Immature natural killer cell (primary cell): ENCODE measurements at regions not wholly inside any gene's neighbourhood (a gene's known extent, or its start where the extent isn't known, plus 50 kb on each side); places are given as distances from the start of the nearest gene placed in this dataset.
"Not testable (repeated sequence)": the region's sequence is repeated elsewhere in the genome, so short reads cannot be mapped to it uniquely, and the experiment has no call there.

Source experiments
- DNase-seq, 3 donors: peaks; one replicate each; pipeline ENCODE4 v3.0.0; 2022; ENCODE audit warnings: mixed read lengths in 1 of 3
- H3K27ac Mint-ChIP-seq, 6 donors: one replicate each; pipeline ENCODE4 v1.8.0; 2020; ENCODE audit warnings: mixed read lengths in 6 of 6, mild to moderate bottlenecking in 5 of 6, inconsistent platforms in 4 of 6, moderate library complexity in 3 of 6
- H3K27me3 Mint-ChIP-seq, 3 donors: one replicate each; pipeline ENCODE4 v1.8.0; 2020 to 2021; ENCODE audit warnings: low read depth in 3 of 3, mild to moderate bottlenecking in 3 of 3, mixed read lengths in 3 of 3, moderate library complexity in 3 of 3, inconsistent platforms in 1 of 3
- H3K36me3 Mint-ChIP-seq, 3 donors: one replicate each; pipeline ENCODE4 v1.8.0; 2020; ENCODE audit warnings: mixed read lengths in 3 of 3, inconsistent platforms in 2 of 3, mild to moderate bottlenecking in 2 of 3
- H3K4me1 Mint-ChIP-seq, 2 donors: one replicate each; pipeline ENCODE4 v1.8.0; 2020; ENCODE audit warnings: inconsistent platforms in 2 of 2, mild to moderate bottlenecking in 2 of 2, mixed read lengths in 2 of 2, moderate library complexity in 1 of 2
- H3K4me3 Mint-ChIP-seq, 5 donors: one replicate each; pipeline ENCODE4 v1.8.0; 2020; ENCODE audit warnings: mild to moderate bottlenecking in 5 of 5, mixed read lengths in 5 of 5, inconsistent platforms in 3 of 5, moderate library complexity in 3 of 5
- H3K9me3 Mint-ChIP-seq, 6 donors: one replicate each; pipeline ENCODE4 v1.8.0; 2020; ENCODE audit warnings: mild to moderate bottlenecking in 6 of 6, mixed read lengths in 6 of 6, inconsistent platforms in 4 of 6, moderate library complexity in 3 of 6

GRCh38 chr7:113331155-113331898 lies 213.0 kb upstream of the SMIM30 start:
- peaks cover 4 to 25% (median 11%) of the 10 kb centered on the region in 6 donors for H3K9me3 Mint-ChIP-seq
- DNase-seq: no peak

GRCh38 chr7:113321201-113321600 lies 202.8 kb upstream of the SMIM30 start:
- Mint-ChIP-seq H3K4me3 (no peak overlapping the region), H3K9me3 (peaks cover 0 to 13% (median 1%) of the 10 kb centered on the region in 6 donors), H3K4me1 (no peaks in the 10 kb centered on the region), H3K27ac (no peak overlapping the region), H3K27me3 (no peaks in the 10 kb centered on the region), H3K36me3 (no peaks in the 10 kb centered on the region)
- no peak for DNase-seq

More at GRCh38 chr7:113331155-113331898, 213.0 kb upstream of the SMIM30 start:
- peaks cover 0 to 2% (median 0%) of the 10 kb centered on the region in 3 donors for H3K27me3 Mint-ChIP-seq
- H3K4me1 Mint-ChIP-seq: no peaks in the 10 kb centered on the region
- no peak overlapping the region for H3K4me3 Mint-ChIP-seq
- H3K36me3 Mint-ChIP-seq: no peaks in the 10 kb centered on the region
- H3K27ac Mint-ChIP-seq: no peak overlapping the region

- H3K4me1 Mint-ChIP-seq: no peaks in the 10 kb centered on the region
- no peaks in the 10 kb centered on the region for H3K27me3 Mint-ChIP-seq
- DNase-seq: no peak
- no peak overlapping the region for H3K4me3 Mint-ChIP-seq
- H3K27ac Mint-ChIP-seq: no peak overlapping the region
- H3K9me3 Mint-ChIP-seq: peaks cover 0 to 13% (median 3%) of the 10 kb centered on the region in 6 donors
- H3K36me3 Mint-ChIP-seq: no peaks in the 10 kb centered on the region
Observed at GRCh38 chr7:113320419-113320818, 202.1 kb upstream of the SMIM30 start.

- DNase-seq: no peak
- Mint-ChIP-seq H3K9me3 (peaks cover 0 to 18% (median 2%) of the 10 kb centered on the region in 6 donors), H3K27ac (no peak overlapping the region), H3K4me1 (no peaks in the 10 kb centered on the region), H3K36me3 (no peaks in the 10 kb centered on the region), H3K4me3 (no peak overlapping the region), H3K27me3 (no peaks in the 10 kb centered on the region)
Observed at GRCh38 chr7:113314594-113314993, 196.2 kb upstream of the SMIM30 start.

GRCh38 chr7:113308399-113308798 lies 190.0 kb upstream of the SMIM30 start:
- H3K36me3 Mint-ChIP-seq: no peaks in the 10 kb centered on the region
- no peak overlapping the region for H3K27ac Mint-ChIP-seq
- H3K4me1 Mint-ChIP-seq: no peaks in the 10 kb centered on the region
- DNase-seq: no peak
- H3K27me3 Mint-ChIP-seq: no peaks in the 10 kb centered on the region
- H3K4me3 Mint-ChIP-seq: no peak overlapping the region
- peaks cover 0 to 19% (median 4%) of the 10 kb centered on the region in 6 donors for H3K9me3 Mint-ChIP-seq

- no peak overlapping the region for H3K27ac Mint-ChIP-seq
- no peaks in the 10 kb centered on the region for H3K27me3 Mint-ChIP-seq
- no peaks in the 10 kb centered on the region for H3K36me3 Mint-ChIP-seq
- H3K4me3 Mint-ChIP-seq: no peak overlapping the region
- H3K4me1 Mint-ChIP-seq: no peaks in the 10 kb centered on the region
- no peak for DNase-seq
- H3K9me3 Mint-ChIP-seq: peaks cover 0 to 17% (median 4%) of the 10 kb centered on the region in 6 donors
Observed at GRCh38 chr7:113307147-113307546, 188.8 kb upstream of the SMIM30 start.

- Mint-ChIP-seq H3K27me3 (no peaks in the 10 kb centered on the region), H3K4me1 (no peaks in the 10 kb centered on the region), H3K36me3 (no peaks in the 10 kb centered on the region), H3K4me3 (no peak overlapping the region), H3K9me3 (peaks cover 0 to 17% (median 4%) of the 10 kb centered on the region in 6 donors), H3K27ac (no peak overlapping the region)
- DNase-seq: no peak
Observed at GRCh38 chr7:113306302-113306701, 187.9 kb upstream of the SMIM30 start.

GRCh38 chr7:113304104-113304503 lies 185.8 kb upstream of the SMIM30 start:
- Mint-ChIP-seq H3K4me3 (no peak overlapping the region), H3K27me3 (peaks cover 0 to 2% (median 0%) of the 10 kb centered on the region in 3 donors), H3K4me1 (no peaks in the 10 kb centered on the region), H3K36me3 (no peaks in the 10 kb centered on the region), H3K27ac (no peak overlapping the region), H3K9me3 (peaks cover 0 to 9% (median 4%) of the 10 kb centered on the region in 6 donors)
- DNase-seq: no peak

GRCh38 chr7:113303388-113303787 lies 185.0 kb upstream of the SMIM30 start:
- H3K36me3 Mint-ChIP-seq, H3K27me3 Mint-ChIP-seq, DNase-seq, H3K27ac Mint-ChIP-seq, H3K4me1 Mint-ChIP-seq, H3K9me3 Mint-ChIP-seq, H3K4me3 Mint-ChIP-seq: not testable (repeated sequence)

- Mint-ChIP-seq H3K27me3 (peaks cover 0 to 2% (median 0%) of the 10 kb centered on the region in 3 donors), H3K27ac (no peak overlapping the region), H3K36me3 (no peaks in the 10 kb centered on the region)
Observed at GRCh38 chr7:113301983-113302382, 183.6 kb upstream of the SMIM30 start.

GRCh38 chr7:113301141-113301540 lies 182.8 kb upstream of the SMIM30 start:
- Mint-ChIP-seq H3K9me3 (peaks cover 0 to 9% (median 2%) of the 10 kb centered on the region in 6 donors), H3K4me1 (no peaks in the 10 kb centered on the region), H3K27ac (no peak overlapping the region), H3K36me3 (no peaks in the 10 kb centered on the region), H3K4me3 (no peak overlapping the region), H3K27me3 (peaks cover 0 to 2% (median 0%) of the 10 kb centered on the region in 3 donors)
- DNase-seq: no peak

More at GRCh38 chr7:113301983-113302382, 183.6 kb upstream of the SMIM30 start:
- DNase-seq: no peak
- Mint-ChIP-seq H3K4me3 (no peak overlapping the region), H3K9me3 (peaks cover 0 to 6% (median 2%) of the 10 kb centered on the region in 6 donors), H3K4me1 (no peaks in the 10 kb centered on the region)

- peaks cover 0 to 2% (median 0%) of the 10 kb centered on the region in 3 donors for H3K27me3 Mint-ChIP-seq
- no peak overlapping the region for H3K4me3 Mint-ChIP-seq
- DNase-seq: no peak
- H3K9me3 Mint-ChIP-seq: peaks cover 0 to 9% (median under 1%) of the 10 kb centered on the region in 6 donors
- H3K36me3 Mint-ChIP-seq: no peaks in the 10 kb centered on the region
- H3K27ac Mint-ChIP-seq: no peak overlapping the region
- H3K4me1 Mint-ChIP-seq: no peaks in the 10 kb centered on the region
Observed at GRCh38 chr7:113299748-113300147, 181.4 kb upstream of the SMIM30 start.

- no peaks in the 10 kb centered on the region for H3K4me1 Mint-ChIP-seq
- peaks cover 0 to 2% (median 0%) of the 10 kb centered on the region in 3 donors for H3K27me3 Mint-ChIP-seq
- H3K36me3 Mint-ChIP-seq: no peaks in the 10 kb centered on the region
- H3K27ac Mint-ChIP-seq: no peak overlapping the region
- DNase-seq: no peak
- H3K4me3 Mint-ChIP-seq: no peak overlapping the region
- H3K9me3 Mint-ChIP-seq: peaks cover 0 to 8% (median 0%) of the 10 kb centered on the region in 6 donors
Observed at GRCh38 chr7:113298501-113298900, 180.1 kb upstream of the SMIM30 start.

GRCh38 chr7:113294750-113295149 lies 176.4 kb upstream of the SMIM30 start:
- no peak overlapping the region for H3K4me3 Mint-ChIP-seq
- no peak overlapping the region for H3K27ac Mint-ChIP-seq
- no peak for DNase-seq
- no peaks in the 10 kb centered on the region for H3K4me1 Mint-ChIP-seq
- no peaks in the 10 kb centered on the region for H3K36me3 Mint-ChIP-seq
- H3K9me3 Mint-ChIP-seq: peaks cover 0 to 7% (median 2%) of the 10 kb centered on the region in 6 donors
- H3K27me3 Mint-ChIP-seq: peaks cover 0 to 2% (median 0%) of the 10 kb centered on the region in 3 donors

GRCh38 chr7:113292105-113292504 lies 173.8 kb upstream of the SMIM30 start:
- peaks cover 0 to 3% (median 0%) of the 10 kb centered on the region in 3 donors for H3K27me3 Mint-ChIP-seq
- no peak overlapping the region for H3K27ac Mint-ChIP-seq
- DNase-seq: no peak
- H3K4me3 Mint-ChIP-seq: no peak overlapping the region
- H3K4me1 Mint-ChIP-seq: no peaks in the 10 kb centered on the region
- no peaks in the 10 kb centered on the region for H3K36me3 Mint-ChIP-seq
- H3K9me3 Mint-ChIP-seq: peaks cover 0 to 4% (median 2%) of the 10 kb centered on the region in 6 donors
